ENCODE measurements at regions not wholly inside any gene's neighbourhood (a gene's known extent, or its start where the extent isn't known, plus 50 kb on each side); places are given as distances from the start of the nearest gene placed in this dataset.
A peak's percentile ranks its signal among the peaks of the same experiment; 100 is the strongest.

- DNase-seq (ENCODE audit: low read depth in 1 of 2, low spot score in 1 of 2) = no peak
Observed at GRCh38 chr13:50071379-50071778, 56.1 kb downstream of the KCNRG start.

GRCh38 chr13:50072676-50073075, 57.4 kb downstream of the KCNRG start:
- no peak for DNase-seq (ENCODE audit: low read depth in 1 of 2, low spot score in 1 of 2)

- DNase-seq (ENCODE audit: low read depth in 1 of 2, low spot score in 1 of 2) = no peak
Observed at GRCh38 chr13:50073340-50073739, 58.1 kb downstream of the KCNRG start.

DNA sequence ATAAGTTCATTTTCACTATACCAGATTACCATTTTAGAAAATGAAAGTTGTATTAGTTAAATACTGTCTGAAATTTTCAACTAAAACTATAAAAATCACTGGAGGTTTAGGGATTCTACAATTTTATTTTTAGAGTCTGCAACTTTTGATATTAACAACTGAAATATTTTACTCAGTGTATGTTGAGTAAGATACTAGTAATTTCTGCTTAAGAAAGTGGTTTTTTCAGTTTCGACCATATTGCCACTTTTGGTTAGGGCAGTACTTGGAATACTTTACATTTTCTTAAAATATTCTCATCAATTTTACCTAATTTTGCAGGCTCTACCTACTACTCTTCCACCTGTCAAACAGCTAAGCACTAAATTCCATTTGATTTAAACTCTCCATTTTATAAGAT, 59.6 kb downstream of the KCNRG start:
- no peak for DNase-seq (ENCODE audit: low read depth in 1 of 2, low spot score in 1 of 2)

DNA sequence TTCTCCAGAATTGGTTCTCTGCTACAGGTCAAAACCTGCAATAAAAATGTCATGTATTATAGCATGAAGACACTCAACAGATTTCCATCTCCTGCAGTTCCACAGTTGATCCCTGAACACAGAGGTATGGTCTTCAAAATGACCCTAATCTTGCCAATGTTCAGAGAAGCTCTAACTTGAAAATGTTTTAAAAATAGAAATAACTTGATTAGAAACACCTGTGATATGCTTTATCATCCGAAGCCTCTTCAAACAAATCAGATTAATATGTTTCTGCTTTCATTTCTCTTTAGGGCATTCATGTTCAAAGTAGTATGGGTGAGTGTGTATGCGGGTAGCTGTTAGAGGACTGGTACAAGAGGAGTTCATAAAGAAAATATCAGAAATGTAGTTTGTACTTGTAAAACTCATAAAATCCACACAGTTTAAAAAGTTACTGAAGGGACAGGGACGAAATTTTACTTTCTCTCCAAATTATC, 60.4 kb downstream of the KCNRG start:
- DNase-seq (ENCODE audit: low read depth in 1 of 2, low spot score in 1 of 2) = no peak

- DNase-seq (ENCODE audit: low read depth in 1 of 2, low spot score in 1 of 2) = no peak
Observed at GRCh38 chr13:50077431-50077830, 62.2 kb downstream of the KCNRG start.

GRCh38 chr13:50078231-50078894, 63.1 kb downstream of the KCNRG start:
- no peak for DNase-seq (ENCODE audit: low read depth in 1 of 2, low spot score in 1 of 2)

DNA sequence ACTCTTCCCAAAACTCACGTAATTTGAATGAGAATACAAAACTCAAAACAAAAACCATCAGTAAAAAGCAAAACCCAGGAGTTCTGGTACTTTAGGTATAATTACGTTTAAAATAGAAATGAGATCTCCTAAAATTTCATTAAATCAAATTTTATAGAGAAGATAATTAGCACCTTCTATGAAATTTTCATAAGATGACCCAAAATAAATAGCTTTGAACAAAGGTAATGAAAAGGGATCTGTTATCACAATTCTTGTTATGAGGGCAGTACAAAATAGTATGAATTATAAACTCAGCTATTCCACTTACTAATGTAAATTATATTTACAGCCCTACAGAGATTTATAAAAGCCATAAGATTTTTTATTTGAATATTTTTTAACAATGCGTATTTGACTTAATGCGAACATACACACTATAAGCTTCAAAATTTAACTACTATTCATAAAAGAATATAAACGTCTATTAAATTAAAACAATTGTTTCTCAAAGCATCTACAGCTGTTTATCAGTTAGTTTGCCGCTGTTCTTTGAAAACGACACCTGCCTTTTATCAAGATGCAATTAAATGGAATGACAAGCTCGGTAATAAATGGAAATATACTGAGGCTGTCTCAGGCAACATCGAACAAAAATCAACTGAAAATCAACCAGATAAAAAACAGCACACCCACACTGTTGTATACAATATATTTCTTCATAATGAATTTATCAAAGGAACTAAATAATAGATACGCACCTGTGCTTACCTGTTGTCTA, 63.8 kb downstream of the KCNRG start:
- no peak for DNase-seq (ENCODE audit: low read depth in 1 of 2, low spot score in 1 of 2)

- no peak for DNase-seq (ENCODE audit: low read depth in 1 of 2, low spot score in 1 of 2)
Observed at GRCh38 chr13:50079655-50080202, 64.5 kb downstream of the KCNRG start.

DNA sequence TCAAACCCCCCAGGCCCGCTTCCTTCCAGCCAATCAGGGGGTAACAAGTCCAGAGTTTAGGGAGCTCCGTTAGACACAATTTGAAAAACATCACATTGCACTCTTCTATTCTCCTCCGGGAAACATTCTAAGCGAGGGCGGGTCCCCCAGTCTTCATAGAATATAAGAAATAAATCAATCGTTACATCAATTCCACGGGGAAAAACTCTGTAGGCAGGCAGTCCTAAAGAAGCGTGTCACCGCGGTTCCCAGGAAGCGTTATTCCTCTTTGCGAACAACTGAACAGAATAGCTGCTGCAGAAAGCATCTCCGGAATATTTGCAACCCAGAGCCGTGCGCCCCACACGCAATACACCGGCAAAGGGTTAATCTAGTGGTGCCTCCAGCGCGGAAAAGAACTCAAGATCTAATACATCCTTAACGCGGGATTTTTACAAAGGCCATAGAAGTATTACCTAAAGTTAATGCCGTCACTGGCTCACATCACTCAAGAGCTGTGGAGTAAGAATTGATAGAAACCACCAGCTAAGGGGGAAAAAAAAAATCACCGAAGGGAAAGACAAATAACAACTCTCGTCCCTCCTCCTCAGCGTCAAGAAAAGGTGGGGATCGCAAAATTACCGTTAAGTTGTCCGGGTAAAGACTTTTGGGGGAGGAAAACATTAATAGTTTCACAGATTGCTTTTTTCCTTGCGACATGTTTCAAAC, 65.1 kb downstream of the KCNRG start:
- DNase-seq (ENCODE audit: low read depth in 1 of 2, low spot score in 1 of 2) = peak in 1 of 2 donors; percentile 8

GRCh38 chr13:50080911-50081678, 65.9 kb downstream of the KCNRG start:
- DNase-seq (ENCODE audit: low read depth in 1 of 2, low spot score in 1 of 2) = peak; percentile 21 to 22

GRCh38 chr13:50081679-50082425, 66.6 kb downstream of the KCNRG start:
- peak; percentile 94 to 97 for DNase-seq (ENCODE audit: low read depth in 1 of 2, low spot score in 1 of 2)

DNA sequence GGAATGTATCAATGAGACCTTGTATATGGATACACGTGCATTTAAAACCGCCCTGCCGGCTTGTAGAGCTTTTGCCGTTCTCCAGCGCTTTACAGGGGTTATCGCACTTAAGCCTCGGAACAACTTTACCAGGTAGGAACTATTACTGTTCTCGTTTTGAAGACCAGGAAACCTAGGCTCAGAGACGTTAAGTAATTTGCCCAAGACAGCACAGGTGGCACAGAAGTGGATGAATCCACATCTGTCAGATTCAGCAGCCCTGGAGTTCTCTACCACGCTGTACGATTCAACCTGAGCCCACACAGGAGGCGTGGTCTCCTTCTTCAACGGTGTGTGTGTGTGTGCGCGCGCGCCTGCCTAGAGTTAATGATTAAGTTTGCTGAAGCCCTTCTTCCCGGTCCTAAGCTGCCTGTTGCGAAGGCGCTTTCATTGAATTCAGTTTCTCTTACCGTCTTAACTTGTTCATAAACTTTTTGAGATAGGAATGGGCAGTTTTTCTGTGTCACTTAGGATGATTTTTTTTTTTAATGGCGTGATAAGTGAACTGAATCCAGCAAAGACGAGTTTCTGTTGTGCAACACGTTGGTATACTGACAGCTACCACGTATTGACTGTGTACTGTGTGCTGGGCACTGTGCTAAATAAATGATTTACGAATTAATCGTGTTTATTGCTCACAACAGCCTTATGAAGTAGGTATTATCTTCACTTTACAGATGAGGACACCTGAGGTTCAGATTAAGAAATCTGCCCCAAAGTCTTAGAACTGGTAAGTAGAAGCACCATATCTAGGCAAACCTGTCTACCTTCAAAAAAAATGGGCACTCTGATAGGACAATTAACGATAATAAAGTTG, 67.4 kb downstream of the KCNRG start:
- DNase-seq (ENCODE audit: low read depth in 1 of 2, low spot score in 1 of 2) = peak; percentile 49 to 62

- no peak for DNase-seq (ENCODE audit: low read depth in 1 of 2, low spot score in 1 of 2)
Observed at GRCh38 chr13:50085063-50085462, 69.8 kb downstream of the KCNRG start.

- DNase-seq (ENCODE audit: low read depth in 1 of 2, low spot score in 1 of 2) = no peak
Observed at GRCh38 chr13:50089633-50090032, 74.4 kb downstream of the KCNRG start.

DNA sequence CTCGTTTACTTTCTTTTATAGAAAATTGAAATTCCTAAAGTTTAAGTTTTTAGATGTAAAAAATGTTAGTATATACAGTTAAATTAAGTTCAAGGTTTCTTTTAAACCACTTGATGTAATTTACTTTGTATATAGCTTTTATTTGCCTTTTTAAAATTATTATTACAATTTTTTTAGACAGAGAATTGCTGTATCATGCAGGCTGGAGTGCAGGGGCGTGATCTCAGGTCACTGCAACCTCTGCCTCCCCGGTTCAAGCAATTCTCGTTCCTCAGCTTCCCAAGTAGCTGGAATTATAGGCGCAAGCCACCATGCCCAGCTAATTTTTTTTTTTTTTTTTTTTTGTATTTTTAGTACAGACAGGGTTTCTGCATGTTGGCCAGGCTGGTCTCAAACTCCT, 75.0 kb downstream of the KCNRG start:
- DNase-seq (ENCODE audit: low read depth in 1 of 2, low spot score in 1 of 2) = no peak

DNA sequence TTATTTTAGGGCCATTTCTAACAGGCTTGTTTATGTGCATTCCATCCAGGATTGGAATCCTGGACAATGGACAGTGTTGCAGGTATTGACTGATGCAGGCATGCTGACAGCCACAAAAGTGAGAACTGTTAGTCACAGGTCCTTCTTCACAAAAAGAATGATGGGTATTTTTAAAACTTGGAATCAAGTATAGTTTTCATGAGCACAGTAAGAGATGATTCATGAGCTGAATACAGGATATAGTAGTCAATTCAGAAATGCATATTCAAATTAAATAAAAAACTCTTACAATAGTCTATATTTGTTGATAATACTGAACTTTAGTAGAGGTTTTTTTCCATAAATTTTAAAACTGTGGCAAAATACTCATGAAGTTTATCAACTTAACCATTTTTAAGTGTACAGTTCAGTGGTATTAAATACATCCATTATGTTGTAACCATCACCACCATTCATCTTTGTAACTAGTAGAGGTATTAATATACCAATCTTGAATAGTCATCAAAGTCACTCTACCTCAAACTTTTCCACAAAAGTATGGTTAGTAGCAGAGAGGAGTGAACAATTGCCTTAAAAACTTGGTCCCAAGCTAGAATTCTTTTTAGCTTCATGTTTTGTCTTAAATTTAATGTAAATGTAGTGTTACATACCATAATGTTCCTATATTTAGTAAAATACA, 79.5 kb downstream of the KCNRG start:
- no peak for DNase-seq (ENCODE audit: low read depth in 1 of 2, low spot score in 1 of 2)

GRCh38 chr13:50098693-50099092, 83.4 kb downstream of the KCNRG start:
- DNase-seq (ENCODE audit: low read depth in 1 of 2, low spot score in 1 of 2) = no peak

- DNase-seq (ENCODE audit: low read depth in 1 of 2, low spot score in 1 of 2) = no peak
Observed at GRCh38 chr13:50099473-50099872, 84.2 kb downstream of the KCNRG start.
